ENCODE measurements at regions not wholly inside any gene's neighbourhood (a gene's known extent, or its start where the extent isn't known, plus 50 kb on each side); places are given as distances from the start of the nearest gene placed in this dataset.

- peak overlapping the region in 1 of 4 donors; percentile 14 for H3K27ac ChIP-seq
Measured at GRCh38 chrX:13373027-13373426, 53.2 kb upstream of the ATXN3L start.

GRCh38 chrX:13372203-13372980, 52.5 kb upstream of the ATXN3L start:
- TF ChIP-seq POLR2A (IDR thresholded peaks at IDR 0.05), result no peak
- Histone ChIP-seq H3K9me3 (no peaks in the 10 kb centered on the region), H3K36me3 (no peaks in the 10 kb centered on the region), H3K4me3 (no peak overlapping the region), H3K27me3 (no peaks in the 10 kb centered on the region), H3K27ac (no peak overlapping the region), H3K4me1 (peaks cover 0 to 9% (median 0%) of the 10 kb centered on the region in 4 donors)
- DNase-seq (no peak), ATAC-seq (ENCODE audit: low FRiP score in 2 of 2) (no peak)
- WGBS, 2 donors, result 68 to 75% methylated on average over 2 of the region's 2 CpGs

More at GRCh38 chrX:13373027-13373426, 53.2 kb upstream of the ATXN3L start:
- no peaks in the 10 kb centered on the region for H3K9me3 ChIP-seq
- 67 to 83% methylated on average over 1 of the region's 1 CpG for WGBS, 2 donors
- no peak for TF ChIP-seq EP300 (IDR thresholded peaks at IDR 0.05)
- TF ChIP-seq POLR2AphosphoS5 (IDR thresholded peaks at IDR 0.05), result no peak
- no peak for TF ChIP-seq POLR2A (IDR thresholded peaks at IDR 0.05)
- TF ChIP-seq CTCF (IDR thresholded peaks at IDR 0.05), result no peak
- no peaks in the 10 kb centered on the region for H3K27me3 ChIP-seq
- no peaks in the 10 kb centered on the region for H3K36me3 ChIP-seq
- no peak overlapping the region for H3K4me3 ChIP-seq
- ATAC-seq (ENCODE audit: low FRiP score in 2 of 2), result no peak
- peaks cover 0 to 9% (median 0%) of the 10 kb centered on the region in 4 donors for H3K4me1 ChIP-seq
- DNase-seq, result no peak

- Histone ChIP-seq H3K9me3 (no peaks in the 10 kb centered on the region), H3K27me3 (no peaks in the 10 kb centered on the region), H3K4me1 (peaks cover 0 to 7% (median 0%) of the 10 kb centered on the region in 4 donors), H3K27ac (no peak overlapping the region), H3K4me3 (no peak overlapping the region), H3K36me3 (no peaks in the 10 kb centered on the region)
- TF ChIP-seq POLR2A (IDR thresholded peaks at IDR 0.05) (no peak), CTCF (IDR thresholded peaks at IDR 0.05) (no peak), POLR2AphosphoS5 (IDR thresholded peaks at IDR 0.05) (no peak), EP300 (IDR thresholded peaks at IDR 0.05) (no peak)
- no peak for DNase-seq
- no peak for ATAC-seq (ENCODE audit: low FRiP score in 2 of 2)
Measured at GRCh38 chrX:13371186-13371585, 51.3 kb upstream of the ATXN3L start.

- Histone ChIP-seq H3K4me1 (peaks cover 0 to 7% (median 0%) of the 10 kb centered on the region in 4 donors), H3K9me3 (no peaks in the 10 kb centered on the region), H3K27ac (no peak overlapping the region), H3K4me3 (no peak overlapping the region), H3K27me3 (no peaks in the 10 kb centered on the region), H3K36me3 (no peaks in the 10 kb centered on the region)
- ATAC-seq (ENCODE audit: low FRiP score in 2 of 2), result no peak
- TF ChIP-seq CTCF (IDR thresholded peaks at IDR 0.05), result no peak
- no peak for TF ChIP-seq POLR2A (IDR thresholded peaks at IDR 0.05)
- no peak for TF ChIP-seq POLR2AphosphoS5 (IDR thresholded peaks at IDR 0.05)
- WGBS, 2 donors, result 54 to 75% methylated on average over 1 of the region's 1 CpG
- DNase-seq, result no peak
Measured at GRCh38 chrX:13370713-13371112, 50.9 kb upstream of the ATXN3L start.
